ENCODE measurements at regions not wholly inside any gene's neighbourhood (a gene's known extent, or its start where the extent isn't known, plus 50 kb on each side); places are given as distances from the start of the nearest gene placed in this dataset.

GRCh38 chr3:194953291-194953690 lies 267.6 kb downstream of the FAM43A start:
- TF ChIP-seq CTCF (IDR thresholded peaks at IDR 0.05) (no peak), EZH2 (IDR thresholded peaks at IDR 0.05; ENCODE audit: borderline replicate concordance, insufficient read depth, low read depth, low read length, poor library complexity, severe bottlenecking) (no peak)

Data from B cell (primary cell).